ENCODE measurements at regions not wholly inside any gene's neighbourhood (a gene's known extent, or its start where the extent isn't known, plus 50 kb on each side); places are given as distances from the start of the nearest gene placed in this dataset.

DNA sequence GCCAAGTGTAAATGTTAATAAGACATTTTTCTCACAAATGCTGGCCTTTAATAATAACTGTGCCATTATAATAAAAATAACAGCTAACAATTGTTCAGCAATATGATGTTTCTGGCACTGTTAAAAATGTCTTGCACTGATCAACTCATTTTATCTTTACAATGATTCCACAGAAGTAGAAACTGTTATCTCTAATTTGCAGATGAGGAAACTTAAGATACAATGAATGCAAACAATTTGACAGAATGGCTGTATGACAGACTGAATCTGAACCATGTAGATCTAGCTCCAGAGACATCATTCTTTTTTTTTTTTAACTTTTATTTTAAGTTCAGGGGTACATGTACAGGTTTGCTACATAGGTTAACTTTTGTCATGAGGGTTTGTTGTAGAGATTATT, 755.0 kb downstream of the TBL1XR1 start:
- TF ChIP-seq EZH2phosphoT487 (IDR thresholded peaks at IDR 0.05; ENCODE audit: insufficient read depth, low read depth) (no peak), EZH2 (IDR thresholded peaks at IDR 0.05; ENCODE audit: insufficient read depth, poor library complexity, severe bottlenecking) (no peak)
